KG1 (cell line): ENCODE measurements at regions not wholly inside any gene's neighbourhood (a gene's known extent, or its start where the extent isn't known, plus 50 kb on each side); places are given as distances from the start of the nearest gene placed in this dataset.

Experiments used
- DNase-seq: peaks from one replicate; lab custom pipeline; 2025; lab: John Stamatoyannopoulos, UW

- DNase-seq: no peak
Observed at GRCh38 chr5:149441986-149442385, 62.9 kb upstream of the IL17B start.

GRCh38 chr5:149441194-149441753 is 62.2 kb upstream of the IL17B start:
- no peak for DNase-seq

- DNase-seq: no peak
Observed at GRCh38 chr5:149439899-149440542, 60.9 kb upstream of the IL17B start.

- no peak for DNase-seq
Observed at GRCh38 chr5:149438711-149439132, 59.6 kb upstream of the IL17B start.

- no peak for DNase-seq
Observed at GRCh38 chr5:149438281-149438680, 59.2 kb upstream of the IL17B start.

GRCh38 chr5:149437391-149438040 is 58.4 kb upstream of the IL17B start:
- no peak for DNase-seq

- DNase-seq: no peak
Observed at GRCh38 chr5:149435660-149436059, 56.6 kb upstream of the IL17B start.

GRCh38 chr5:149435015-149435376 is 55.9 kb upstream of the IL17B start:
- no peak for DNase-seq

- peak; percentile 5 for DNase-seq
Observed at GRCh38 chr5:149434162-149435014, 55.3 kb upstream of the IL17B start.

GRCh38 chr5:149433524-149434131 is 54.5 kb upstream of the IL17B start:
- no peak for DNase-seq

GRCh38 chr5:149432911-149433401 is 53.9 kb upstream of the IL17B start:
- DNase-seq: no peak

- DNase-seq: no peak
Observed at GRCh38 chr5:149432376-149432775, 53.3 kb upstream of the IL17B start.

- no peak for DNase-seq
Observed at GRCh38 chr5:149429839-149430721, 51.0 kb upstream of the IL17B start.
